ENCODE measurements at regions not wholly inside any gene's neighbourhood (a gene's known extent, or its start where the extent isn't known, plus 50 kb on each side); places are given as distances from the start of the nearest gene placed in this dataset.

DNA sequence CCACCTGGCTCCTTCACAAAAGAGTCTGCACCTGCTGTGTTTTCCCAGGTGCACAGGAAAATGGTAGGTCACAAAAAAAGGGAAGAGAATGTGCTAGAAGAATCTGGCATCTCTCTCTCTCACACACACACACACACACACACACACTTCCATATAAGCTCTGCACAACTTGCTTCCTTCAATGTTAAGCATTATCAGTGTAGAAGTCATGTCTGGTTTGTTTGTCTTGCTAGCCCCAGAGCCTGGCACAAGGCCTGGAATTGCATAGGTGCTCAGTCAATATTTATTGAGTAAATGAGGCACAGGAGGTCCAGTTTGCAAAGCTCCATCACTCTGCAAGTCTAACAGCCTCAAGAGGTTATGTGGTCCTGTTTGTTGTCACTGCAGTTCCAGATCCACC lies 867.3 kb upstream of the AUTS2 start:
- TF ChIP-seq CTCF (IDR thresholded peaks at IDR 0.05): no peak
- TF ChIP-seq POLR2A (IDR thresholded peaks at IDR 0.05): no peak
